Peyer's patch (tissue), 4 donors: ENCODE measurements at regions not wholly inside any gene's neighbourhood (a gene's known extent, or its start where the extent isn't known, plus 50 kb on each side); places are given as distances from the start of the nearest gene placed in this dataset.

Experiments used
- CTCF ChIP-seq, 6 experiments: fragments of 450-650 bp in 4 of 6; fragments of 200-600 bp in 2 of 6; sonication (generic) in 1 of 6; IDR thresholded peaks; one replicate each; pipeline ENCODE4 v1.5.1; 2017 to 2019; ENCODE audit warnings: antibody characterized with exemption in 6 of 6, mild to moderate bottlenecking in 3 of 6, moderate library complexity in 1 of 6
- POLR2A ChIP-seq, 2 donors: fragments of 450-650 bp; IDR thresholded peaks; one replicate each; pipeline ENCODE4 v1.5.1; 2017; ENCODE audit warnings: antibody characterized with exemption in 2 of 2, mild to moderate bottlenecking in 2 of 2, moderate library complexity in 2 of 2

- peak in 1 of 6 experiments; percentile 9 for TF ChIP-seq CTCF (IDR thresholded peaks at IDR 0.05)
- no peak for TF ChIP-seq POLR2A (IDR thresholded peaks at IDR 0.05)
Measured at GRCh38 chr20:57999465-58000111, 228.9 kb downstream of the ANKRD60 start.
